Neuronal stem cell (in vitro differentiated cells): ENCODE measurements at regions not wholly inside any gene's neighbourhood (a gene's known extent, or its start where the extent isn't known, plus 50 kb on each side); places are given as distances from the start of the nearest gene placed in this dataset.
A peak's percentile ranks its signal among the peaks of the same experiment; 100 is the strongest.

Experiments
- DNase-seq: peaks from one replicate; pipeline ENCODE4 v3.0.0-alpha.2; 2013; ENCODE audit warnings: low spot score
- H2AFZ ChIP-seq: one replicate; pipeline ENCODE4 v1.6.1; 2013; ENCODE audit warnings: mild to moderate bottlenecking, low read length, inconsistent platforms
- H2AK5ac ChIP-seq: 2 replicates; pipeline ENCODE4 v1.6.1; 2013; ENCODE audit warnings: low read depth, mild to moderate bottlenecking, inconsistent platforms, low read length, moderate library complexity, mixed read lengths
- H2BK120ac ChIP-seq: 2 replicates; pipeline ENCODE4 v1.6.1; 2013; ENCODE audit warnings: low read depth, mild to moderate bottlenecking, inconsistent platforms, low read length, moderate library complexity, mixed read lengths
- H2BK12ac ChIP-seq: one replicate; pipeline ENCODE4 v1.6.1; 2013; ENCODE audit warnings: low read length, inconsistent platforms
- H2BK15ac ChIP-seq: 2 replicates; pipeline ENCODE4 v1.6.1; 2013; ENCODE audit warnings: mild to moderate bottlenecking, low read length, inconsistent platforms, mixed read lengths
- H2BK5ac ChIP-seq: one replicate; pipeline ENCODE4 v1.6.1; 2013; ENCODE audit warnings: inconsistent platforms, mild to moderate bottlenecking, low read length, moderate library complexity
- H3K14ac ChIP-seq: one replicate; pipeline ENCODE4 v1.6.1; 2013; ENCODE audit warnings: low read length, inconsistent platforms
- H3K18ac ChIP-seq: 2 replicates; pipeline ENCODE4 v1.6.1; 2013; ENCODE audit warnings: low read length, inconsistent platforms
- H3K23ac ChIP-seq: 2 replicates; pipeline ENCODE4 v1.6.1; 2013; ENCODE audit warnings: low read depth, mild to moderate bottlenecking, mixed read lengths, low read length, inconsistent platforms; ENCODE audit not compliant: poor library complexity
- H3K27ac ChIP-seq: replicated peaks from 3 replicates; pipeline ENCODE4 v1.5.1; 2013; ENCODE audit warnings: low read length, inconsistent platforms
- H3K27me3 ChIP-seq, 3 experiments: 2 replicates each; pipeline ENCODE4 v1.6.1; 2013; ENCODE audit warnings: low read length in 3 of 3, mild to moderate bottlenecking in 2 of 3, inconsistent platforms in 1 of 3, low read depth in 1 of 3, mixed read lengths in 1 of 3, moderate library complexity in 1 of 3; ENCODE audit not compliant: control insufficient read depth in 3 of 3, insufficient read depth in 3 of 3
- H3K36me3 ChIP-seq, 2 donors: replicated peaks in 1 of 2; 2 replicates each; pipeline ENCODE4 v1.6.1; 2013; ENCODE audit warnings: low read length in 2 of 2; ENCODE audit not compliant: control insufficient read depth in 2 of 2, insufficient read depth in 2 of 2
- H3K4ac ChIP-seq: 2 replicates; pipeline ENCODE4 v1.6.1; 2013; ENCODE audit warnings: inconsistent platforms, mild to moderate bottlenecking, low read length, moderate library complexity
- H3K4me1 ChIP-seq, 2 donors: 1 replicate in 1 of 2; 2 replicates in 1 of 2; pipeline ENCODE4 v1.6.1; 2013; ENCODE audit warnings: low read length in 2 of 2, low read depth in 1 of 2; ENCODE audit not compliant: control insufficient read depth in 2 of 2, insufficient read depth in 1 of 2
- H3K4me2 ChIP-seq: one replicate; pipeline ENCODE4 v1.6.1; 2013; ENCODE audit warnings: mild to moderate bottlenecking, low read length, inconsistent platforms; ENCODE audit not compliant: insufficient read depth, poor library complexity, severe bottlenecking
- H3K4me3 ChIP-seq, 2 donors: 2 replicates each; pipeline ENCODE4 v1.5.1; 2013; ENCODE audit warnings: low read length in 2 of 2, mild to moderate bottlenecking in 2 of 2, inconsistent platforms in 1 of 2, moderate library complexity in 1 of 2
- H3K79me1 ChIP-seq: one replicate; pipeline ENCODE4 v1.6.1; 2013; ENCODE audit warnings: low read depth, mild to moderate bottlenecking, inconsistent platforms, low read length, moderate library complexity
- H3K9ac ChIP-seq: one replicate; pipeline ENCODE4 v1.6.1; 2013; ENCODE audit warnings: mild to moderate bottlenecking, low read depth, low read length, inconsistent platforms; ENCODE audit not compliant: poor library complexity
- H3K9me3 ChIP-seq, 2 donors: replicated peaks in 1 of 2; 2 replicates each; pipeline versions ENCODE3 to v1.6.1; 2013; ENCODE audit warnings: low read length in 2 of 2, mild to moderate bottlenecking in 2 of 2, inconsistent platforms in 1 of 2, low read depth in 1 of 2, mixed read lengths in 1 of 2, moderate library complexity in 1 of 2; ENCODE audit not compliant: control insufficient read depth in 2 of 2, insufficient read depth in 1 of 2
- H4K8ac ChIP-seq: one replicate; pipeline ENCODE4 v1.6.1; 2013; ENCODE audit warnings: low read depth, mild to moderate bottlenecking, inconsistent platforms, low read length, moderate library complexity
- H4K91ac ChIP-seq: one replicate; pipeline ENCODE4 v1.6.1; 2013; ENCODE audit warnings: low read length, low read depth, mild to moderate bottlenecking, inconsistent platforms; ENCODE audit not compliant: poor library complexity
- WGBS, 2 donors: extraction: QIAGEN DNeasy Blood & Tissue Kit; methylation state at CpG; one replicate each; pipeline ENCODE4 v1.1.7; 2013; ENCODE audit warnings: missing lambda C conversion rate in 2 of 2, mixed read lengths in 1 of 2; ENCODE audit not compliant: insufficient read length in 2 of 2, insufficient replicate concordance in 1 of 2; ENCODE audit errors: extremely low coverage in 2 of 2; 5-methylcytosine and 5-hydroxymethylcytosine counted together

DNA sequence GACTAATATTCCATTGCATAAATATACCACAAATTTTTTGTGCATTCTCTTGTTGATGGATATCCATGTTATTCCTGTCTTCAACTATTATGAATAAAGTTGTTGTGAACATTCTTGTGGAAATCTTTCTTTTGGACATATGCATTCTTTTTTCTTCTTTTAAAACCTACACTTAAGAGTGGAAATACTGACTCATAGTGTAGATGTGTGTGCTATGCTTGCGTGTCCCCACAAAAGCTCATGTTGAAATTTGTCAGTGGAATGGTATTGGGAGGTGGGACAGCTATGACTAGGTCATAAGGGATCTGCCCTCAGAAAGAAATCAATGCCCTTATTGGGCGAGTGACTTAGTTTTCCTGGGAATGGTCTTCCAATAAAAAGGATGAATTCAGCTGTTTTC is 203.6 kb upstream of the PRSS58 start:
- Histone ChIP-seq H3K27ac (no peak overlapping the region), H3K9me3 (no peaks in the 10 kb centered on the region), H4K8ac (no peak overlapping the region), H3K4me3 (no peak overlapping the region), H3K36me3 (no peaks in the 10 kb centered on the region), H3K18ac (no peak overlapping the region), H3K4me2 (no peak overlapping the region), H3K9ac (no peak overlapping the region), H2AFZ (no peak overlapping the region), H2BK120ac (no peak overlapping the region), H3K23ac (no peak overlapping the region), H2BK5ac (no peak overlapping the region), H4K91ac (no peak overlapping the region), H3K79me1 (no peaks in the 10 kb centered on the region), H3K27me3 (peaks cover 0 to 1% (median 0%) of the 10 kb centered on the region in 3 experiments), H3K4me1 (no peaks in the 10 kb centered on the region), H2BK15ac (no peak overlapping the region), H3K4ac (no peak overlapping the region), H3K14ac (no peak overlapping the region), H2AK5ac (no peak overlapping the region), H2BK12ac (no peak overlapping the region)
- WGBS, 2 donors, result no CpG with 5 or more reads among the region's 2 CpGs
- no peak for DNase-seq

GRCh38 chr7:142460402-142461117 is 202.7 kb upstream of the PRSS58 start:
- no peak for DNase-seq
- no peak overlapping the region for H3K23ac ChIP-seq
- no peak overlapping the region for H3K4me2 ChIP-seq
- no peak overlapping the region for H2BK120ac ChIP-seq
- no peak overlapping the region for H3K4ac ChIP-seq
- no peak overlapping the region for H3K18ac ChIP-seq
- no peaks in the 10 kb centered on the region for H3K79me1 ChIP-seq
- H3K27me3 ChIP-seq, result peaks cover 0 to 1% (median 0%) of the 10 kb centered on the region in 3 experiments
- H2BK15ac ChIP-seq, result no peak overlapping the region
- no CpG with 5 or more reads among the region's 7 CpGs for WGBS, 2 donors
- H4K91ac ChIP-seq, result no peak overlapping the region
- H2BK12ac ChIP-seq, result no peak overlapping the region
- no peak overlapping the region for H4K8ac ChIP-seq
- H3K36me3 ChIP-seq, result no peaks in the 10 kb centered on the region
- no peaks in the 10 kb centered on the region for H3K4me1 ChIP-seq
- no peak overlapping the region for H2AK5ac ChIP-seq
- H3K9me3 ChIP-seq, result no peaks in the 10 kb centered on the region
- H3K9ac ChIP-seq, result no peak overlapping the region
- no peak overlapping the region for H2AFZ ChIP-seq
- H3K14ac ChIP-seq, result no peak overlapping the region
- H3K27ac ChIP-seq, result no peak overlapping the region
- H3K4me3 ChIP-seq, result no peak overlapping the region
- no peak overlapping the region for H2BK5ac ChIP-seq

DNA sequence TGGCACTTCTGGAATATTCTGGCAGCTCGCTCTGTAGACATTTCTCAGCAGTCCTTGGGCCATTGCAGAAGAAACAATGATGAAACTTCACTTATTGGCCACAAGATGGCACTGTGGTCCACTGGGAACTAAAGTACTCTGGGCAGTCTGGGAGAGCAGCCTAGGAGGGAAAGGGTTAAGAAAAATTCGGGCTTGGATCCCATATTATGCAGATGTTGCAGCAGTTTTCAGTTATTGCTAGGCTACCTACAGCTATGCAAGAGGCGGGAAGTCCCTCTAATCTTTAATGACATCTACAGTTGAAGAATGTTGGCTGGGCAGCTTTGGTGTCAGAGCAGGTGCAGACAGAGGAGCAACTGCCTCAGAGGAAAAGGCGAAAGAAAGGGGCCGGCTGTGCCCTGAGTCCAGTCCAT is 201.7 kb upstream of the PRSS58 start:
- H4K8ac ChIP-seq, result no peak overlapping the region
- no peak overlapping the region for H3K27ac ChIP-seq
- no peak overlapping the region for H2AK5ac ChIP-seq
- H3K4me1 ChIP-seq, result no peaks in the 10 kb centered on the region
- no peak overlapping the region for H4K91ac ChIP-seq
- no peak overlapping the region for H3K9ac ChIP-seq
- H2BK12ac ChIP-seq, result no peak overlapping the region
- peaks cover 0 to 1% (median 0%) of the 10 kb centered on the region in 3 experiments for H3K27me3 ChIP-seq
- H2AFZ ChIP-seq, result no peak overlapping the region
- no peak overlapping the region for H3K4ac ChIP-seq
- no peak overlapping the region for H2BK15ac ChIP-seq
- no peak overlapping the region for H3K4me2 ChIP-seq
- H3K79me1 ChIP-seq, result no peaks in the 10 kb centered on the region
- no peaks in the 10 kb centered on the region for H3K36me3 ChIP-seq
- DNase-seq, result peak; percentile 53
- no peak overlapping the region for H3K14ac ChIP-seq
- no peak overlapping the region for H2BK120ac ChIP-seq
- no peak overlapping the region for H3K4me3 ChIP-seq
- no peak overlapping the region for H3K23ac ChIP-seq
- H2BK5ac ChIP-seq, result no peak overlapping the region
- no peaks in the 10 kb centered on the region for H3K9me3 ChIP-seq
- WGBS, 2 donors, result no CpG with 5 or more reads among the region's 5 CpGs
- H3K18ac ChIP-seq, result no peak overlapping the region

- Histone ChIP-seq H2BK12ac (no peak overlapping the region), H3K4me3 (no peak overlapping the region), H4K8ac (no peak overlapping the region), H3K79me1 (no peaks in the 10 kb centered on the region), H3K4me1 (no peaks in the 10 kb centered on the region), H2AK5ac (no peak overlapping the region), H3K9me3 (no peaks in the 10 kb centered on the region), H2BK5ac (no peak overlapping the region), H3K23ac (no peak overlapping the region), H3K9ac (no peak overlapping the region), H3K4ac (no peak overlapping the region), H3K4me2 (no peak overlapping the region), H3K27ac (no peak overlapping the region), H3K36me3 (no peaks in the 10 kb centered on the region), H3K18ac (no peak overlapping the region), H3K14ac (no peak overlapping the region), H2BK15ac (no peak overlapping the region), H2BK120ac (no peak overlapping the region), H4K91ac (no peak overlapping the region), H2AFZ (no peak overlapping the region), H3K27me3 (no peaks in the 10 kb centered on the region)
- DNase-seq, result no peak
- no CpG with 5 or more reads among the region's 2 CpGs for WGBS, 2 donors
Observed at GRCh38 chr7:142457146-142457703, 199.4 kb upstream of the PRSS58 start.
